Kidney (tissue), 13 donors: ENCODE measurements at regions not wholly inside any gene's neighbourhood (a gene's known extent, or its start where the extent isn't known, plus 50 kb on each side); places are given as distances from the start of the nearest gene placed in this dataset.

ENCODE experiments used
- DNase-seq, 5 donors: peaks; one replicate each; pipeline ENCODE4 v3.0.0-alpha.2; 2013 to 2020
- FAIRE-seq: peaks from 2 replicates; lab custom pipeline; 2012; peaks lifted over from hg19 to GRCh38; lab: Jason Lieb, UNC
- H3K27ac ChIP-seq, 2 donors: one replicate each; pipeline ENCODE4 v1.7.0; 2013; ENCODE audit warnings: low read depth in 2 of 2, low read length in 2 of 2, inconsistent platforms in 1 of 2
- H3K27me3 ChIP-seq: one replicate; pipeline ENCODE4 v1.7.1; 2013; ENCODE audit warnings: low read length, inconsistent platforms; ENCODE audit not compliant: control insufficient read depth, insufficient read depth
- H3K36me3 ChIP-seq, 3 donors: one replicate each; pipeline versions ENCODE4 v1.7.0 to v1.7.1; 2013; ENCODE audit warnings: low read length in 3 of 3, control low read depth in 1 of 3, inconsistent platforms in 1 of 3; ENCODE audit not compliant: insufficient read depth in 3 of 3, control insufficient read depth in 2 of 3
- H3K4me1 ChIP-seq, 3 donors: one replicate each; pipeline versions ENCODE4 v1.7.0 to v1.7.1; 2013; ENCODE audit warnings: low read length in 3 of 3, inconsistent platforms in 1 of 3, low read depth in 1 of 3; ENCODE audit not compliant: control insufficient read depth in 2 of 3, insufficient read depth in 2 of 3
- H3K4me3 ChIP-seq, 3 donors: one replicate each; pipeline versions ENCODE4 v1.7.0 to v1.8.1; 2013; ENCODE audit warnings: low read length in 3 of 3, control low read depth in 1 of 3, inconsistent platforms in 1 of 3
- H3K9ac ChIP-seq, 3 donors: one replicate each; pipeline versions ENCODE4 v1.7.0 to v1.7.1; 2013; ENCODE audit warnings: low read length in 3 of 3, control low read depth in 1 of 3, inconsistent platforms in 1 of 3
- H3K9me3 ChIP-seq, 3 donors: one replicate each; pipeline versions ENCODE4 v1.7.0 to v1.7.1; 2013; ENCODE audit warnings: low read length in 3 of 3, control low read depth in 1 of 3, inconsistent platforms in 1 of 3; ENCODE audit not compliant: control insufficient read depth in 2 of 3, insufficient read depth in 1 of 3
- intact Hi-C: fragments of 100-400 bp; cut with DNase I; formaldehyde crosslinking; loops from one replicate; pipeline ENCODE4 v1.11.1; 2022
- TF ChIP-seq, protein P1 (sequence below): IDR thresholded peaks from 3 replicates; pipeline ENCODE4 v1.5.1; 2012; ENCODE audit warnings: mild to moderate bottlenecking, moderate library complexity, borderline replicate concordance; ENCODE audit not compliant: insufficient read depth; ENCODE audit errors: extremely low read depth
- donor health status: control.
- donor health status: control.
- donor health status: control.
- donor health status: control.
- donor health status: control.
- donor health status: DM: yes; HTN: yes; CAD: no.
- donor health status: Normal renal cell carcinoma (clear cell type).

DNA sequence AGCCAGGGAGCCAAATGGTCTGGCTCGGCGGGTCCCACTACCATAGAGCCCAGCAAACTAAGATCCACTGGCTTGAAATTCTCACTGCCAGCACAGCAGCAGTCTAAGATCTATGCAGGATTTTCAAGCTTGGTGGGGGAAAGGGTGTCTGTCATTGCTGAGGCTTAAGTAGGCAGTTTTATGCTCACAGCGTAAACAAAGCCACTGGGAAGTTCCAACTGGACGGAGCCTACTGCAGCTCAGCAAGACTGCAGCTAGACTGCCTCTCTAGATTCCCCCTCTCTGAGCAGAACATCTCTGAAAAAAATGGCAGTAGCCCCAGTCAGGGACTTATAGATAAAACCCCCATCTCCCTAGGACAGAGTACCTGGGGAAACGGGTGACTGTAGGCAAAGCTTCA lies 277.6 kb upstream of the PHF14 start:
- DNase-seq: peak in 2 of 5 donors; percentile 15 to 16
- Histone ChIP-seq H3K9ac (no peak overlapping the region), H3K4me3 (no peak overlapping the region), H3K27me3 (no peaks in the 10 kb centered on the region), H3K4me1 (no peaks in the 10 kb centered on the region), H3K9me3 (peaks cover 0 to 2% (median 0%) of the 10 kb centered on the region in 3 donors), H3K27ac (no peak overlapping the region), H3K36me3 (no peaks in the 10 kb centered on the region)
- FAIRE-seq: no peak
- TF ChIP-seq, protein P1, sequence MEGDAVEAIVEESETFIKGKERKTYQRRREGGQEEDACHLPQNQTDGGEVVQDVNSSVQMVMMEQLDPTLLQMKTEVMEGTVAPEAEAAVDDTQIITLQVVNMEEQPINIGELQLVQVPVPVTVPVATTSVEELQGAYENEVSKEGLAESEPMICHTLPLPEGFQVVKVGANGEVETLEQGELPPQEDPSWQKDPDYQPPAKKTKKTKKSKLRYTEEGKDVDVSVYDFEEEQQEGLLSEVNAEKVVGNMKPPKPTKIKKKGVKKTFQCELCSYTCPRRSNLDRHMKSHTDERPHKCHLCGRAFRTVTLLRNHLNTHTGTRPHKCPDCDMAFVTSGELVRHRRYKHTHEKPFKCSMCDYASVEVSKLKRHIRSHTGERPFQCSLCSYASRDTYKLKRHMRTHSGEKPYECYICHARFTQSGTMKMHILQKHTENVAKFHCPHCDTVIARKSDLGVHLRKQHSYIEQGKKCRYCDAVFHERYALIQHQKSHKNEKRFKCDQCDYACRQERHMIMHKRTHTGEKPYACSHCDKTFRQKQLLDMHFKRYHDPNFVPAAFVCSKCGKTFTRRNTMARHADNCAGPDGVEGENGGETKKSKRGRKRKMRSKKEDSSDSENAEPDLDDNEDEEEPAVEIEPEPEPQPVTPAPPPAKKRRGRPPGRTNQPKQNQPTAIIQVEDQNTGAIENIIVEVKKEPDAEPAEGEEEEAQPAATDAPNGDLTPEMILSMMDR: no peak
- intact Hi-C loops: no loop called here

DNA sequence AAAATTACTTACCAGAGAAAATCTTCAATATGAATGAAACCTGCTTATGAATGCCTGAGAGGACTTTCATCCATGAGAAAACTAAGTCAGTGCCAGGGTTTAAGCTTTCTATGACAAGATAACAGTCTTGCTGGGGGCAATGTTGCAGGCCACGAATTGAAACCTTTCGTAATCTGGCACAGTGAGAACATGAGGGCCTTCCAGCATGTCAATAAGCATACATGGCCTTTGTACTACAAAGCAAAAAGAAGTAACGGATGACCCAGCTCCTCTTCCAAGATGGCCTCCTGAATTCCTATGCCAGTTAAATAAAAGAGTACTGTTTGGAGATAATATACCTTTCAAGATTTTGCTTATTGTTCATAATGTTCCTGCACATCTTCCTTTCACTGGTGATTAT lies 270.6 kb upstream of the PHF14 start:
- intact Hi-C loops: no loop called here
- no peak overlapping the region for H3K9ac ChIP-seq
- DNase-seq (no peak), FAIRE-seq (no peak)
- H3K27ac ChIP-seq: no peak overlapping the region
- no peaks in the 10 kb centered on the region for H3K36me3 ChIP-seq
- no peak overlapping the region for H3K4me3 ChIP-seq
- H3K9me3 ChIP-seq: no peaks in the 10 kb centered on the region
- TF ChIP-seq, protein P1: no peak
- H3K27me3 ChIP-seq: no peaks in the 10 kb centered on the region
- H3K4me1 ChIP-seq: no peaks in the 10 kb centered on the region

DNA sequence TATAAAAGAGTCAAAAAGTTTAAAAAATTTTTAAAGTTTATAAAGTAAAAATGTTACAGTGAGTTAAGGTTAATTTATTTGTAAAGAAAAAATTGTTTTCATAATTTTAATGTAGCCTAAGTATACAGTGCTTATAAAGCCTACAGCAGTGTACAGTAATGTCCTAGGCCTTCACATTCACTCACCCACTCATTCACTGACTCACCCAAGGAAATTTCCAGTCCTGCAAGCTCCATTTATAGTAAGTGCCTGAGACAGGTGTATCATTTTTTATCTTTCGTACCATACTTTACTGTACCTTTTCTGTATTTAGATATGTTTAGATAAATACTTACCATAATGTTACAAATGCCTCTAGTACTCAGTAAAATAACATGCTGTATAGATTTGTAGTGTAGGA lies 269.7 kb upstream of the PHF14 start:
- Histone ChIP-seq H3K27ac (no peak overlapping the region), H3K4me3 (no peak overlapping the region), H3K36me3 (no peaks in the 10 kb centered on the region), H3K9me3 (no peaks in the 10 kb centered on the region), H3K9ac (no peak overlapping the region), H3K27me3 (no peaks in the 10 kb centered on the region), H3K4me1 (no peaks in the 10 kb centered on the region)
- intact Hi-C loops: no loop called here
- no peak for FAIRE-seq
- TF ChIP-seq, protein P1: no peak
- no peak for DNase-seq

DNA sequence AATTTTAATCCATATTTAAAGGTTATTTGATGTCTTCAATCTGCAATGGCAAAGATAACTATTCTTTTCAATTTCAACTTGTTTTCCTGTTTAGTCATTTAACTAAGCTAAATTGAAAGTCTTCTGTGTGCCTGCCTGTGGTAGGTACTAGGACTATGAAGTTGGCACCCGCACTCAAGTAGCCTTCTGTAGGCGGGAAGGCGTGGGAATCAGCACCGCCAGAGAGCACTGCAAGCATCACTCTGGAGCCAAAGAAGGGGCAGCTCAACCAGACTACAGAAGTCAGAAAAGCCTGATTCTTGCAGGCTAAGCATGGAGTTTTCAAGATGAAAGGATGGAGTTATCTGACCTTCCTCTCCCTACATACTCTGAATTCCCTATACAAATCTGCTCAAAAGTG lies 269.0 kb upstream of the PHF14 start:
- no peak for FAIRE-seq
- Histone ChIP-seq H3K4me3 (no peak overlapping the region), H3K9me3 (no peaks in the 10 kb centered on the region), H3K4me1 (no peaks in the 10 kb centered on the region), H3K36me3 (no peaks in the 10 kb centered on the region), H3K27ac (no peak overlapping the region), H3K9ac (no peak overlapping the region), H3K27me3 (no peaks in the 10 kb centered on the region)
- intact Hi-C loops: no loop called here
- TF ChIP-seq, protein P1: no peak
- DNase-seq: no peak
